ENCODE measurements at regions not wholly inside any gene's neighbourhood (a gene's known extent, or its start where the extent isn't known, plus 50 kb on each side); places are given as distances from the start of the nearest gene placed in this dataset.

- TF ChIP-seq EZH2phosphoT487 (IDR thresholded peaks at IDR 0.05; ENCODE audit: low read depth) (no peak), CTCF (IDR thresholded peaks at IDR 0.05; ENCODE audit: low read depth, low read length) (no peak)
- Histone ChIP-seq H3K4me1 (ENCODE audit: low read length) (peaks cover 7% of the 10 kb centered on the region), H3K27me3 (ENCODE audit: low read depth, low read length) (no peaks in the 10 kb centered on the region), H3K36me3 (replicated peaks; ENCODE audit: low read depth, low read length) (peaks cover 5% of the 10 kb centered on the region), H2AFZ (ENCODE audit: low read depth, low read length) (no peak overlapping the region), H3K9ac (ENCODE audit: low read length) (no peak overlapping the region), H3K9me3 (ENCODE audit: insufficient read depth, low read length) (peaks cover 10% of the 10 kb centered on the region), H3K4me2 (ENCODE audit: low read length) (no peak overlapping the region), H3K27ac (ENCODE audit: low read length) (no peak overlapping the region), H4K20me1 (ENCODE audit: insufficient read depth, low read length) (no peaks in the 10 kb centered on the region), H3K4me3 (ENCODE audit: low read length) (no peak overlapping the region), H3K79me2 (ENCODE audit: low read length) (no peaks in the 10 kb centered on the region)
Observed at GRCh38 chr15:39207532-39208115, 373.3 kb upstream of the THBS1 start.

- TF ChIP-seq CTCF (IDR thresholded peaks at IDR 0.05; ENCODE audit: low read depth, low read length) (no peak), EZH2phosphoT487 (IDR thresholded peaks at IDR 0.05; ENCODE audit: low read depth) (no peak)
- peaks cover 10% of the 10 kb centered on the region for H3K9me3 ChIP-seq (ENCODE audit: insufficient read depth, low read length)
- peaks cover 5% of the 10 kb centered on the region for H3K36me3 ChIP-seq (replicated peaks; ENCODE audit: low read depth, low read length)
- H3K4me2 ChIP-seq (ENCODE audit: low read length), result no peak overlapping the region
- no peak overlapping the region for H2AFZ ChIP-seq (ENCODE audit: low read depth, low read length)
- H3K27ac ChIP-seq (ENCODE audit: low read length), result no peak overlapping the region
- no peaks in the 10 kb centered on the region for H3K79me2 ChIP-seq (ENCODE audit: low read length)
- H3K9ac ChIP-seq (ENCODE audit: low read length), result no peak overlapping the region
- no peaks in the 10 kb centered on the region for H3K27me3 ChIP-seq (ENCODE audit: low read depth, low read length)
- no peak overlapping the region for H3K4me3 ChIP-seq (ENCODE audit: low read length)
- peaks cover 7% of the 10 kb centered on the region for H3K4me1 ChIP-seq (ENCODE audit: low read length)
- H4K20me1 ChIP-seq (ENCODE audit: insufficient read depth, low read length), result no peaks in the 10 kb centered on the region
Observed at GRCh38 chr15:39208187-39208586, 372.7 kb upstream of the THBS1 start.

- Histone ChIP-seq H3K27ac (ENCODE audit: low read length) (no peak overlapping the region), H3K4me3 (ENCODE audit: low read length) (no peak overlapping the region), H3K9ac (ENCODE audit: low read length) (no peak overlapping the region), H3K4me2 (ENCODE audit: low read length) (no peak overlapping the region), H4K20me1 (ENCODE audit: insufficient read depth, low read length) (no peaks in the 10 kb centered on the region), H3K27me3 (ENCODE audit: low read depth, low read length) (no peaks in the 10 kb centered on the region), H2AFZ (ENCODE audit: low read depth, low read length) (no peak overlapping the region), H3K4me1 (ENCODE audit: low read length) (peaks cover 7% of the 10 kb centered on the region), H3K79me2 (ENCODE audit: low read length) (no peaks in the 10 kb centered on the region), H3K9me3 (ENCODE audit: insufficient read depth, low read length) (peaks cover 10% of the 10 kb centered on the region), H3K36me3 (replicated peaks; ENCODE audit: low read depth, low read length) (peaks cover 5% of the 10 kb centered on the region)
- TF ChIP-seq CTCF (IDR thresholded peaks at IDR 0.05; ENCODE audit: low read depth, low read length) (no peak), EZH2phosphoT487 (IDR thresholded peaks at IDR 0.05; ENCODE audit: low read depth) (no peak)
Observed at GRCh38 chr15:39209548-39210211, 371.2 kb upstream of the THBS1 start.

GRCh38 chr15:39211108-39211979, 369.5 kb upstream of the THBS1 start:
- Histone ChIP-seq H3K27me3 (ENCODE audit: low read depth, low read length) (no peaks in the 10 kb centered on the region), H3K4me2 (ENCODE audit: low read length) (no peak overlapping the region), H4K20me1 (ENCODE audit: insufficient read depth, low read length) (no peaks in the 10 kb centered on the region), H2AFZ (ENCODE audit: low read depth, low read length) (no peak overlapping the region), H3K9ac (ENCODE audit: low read length) (no peak overlapping the region), H3K79me2 (ENCODE audit: low read length) (no peaks in the 10 kb centered on the region), H3K36me3 (replicated peaks; ENCODE audit: low read depth, low read length) (peaks cover 5% of the 10 kb centered on the region), H3K27ac (ENCODE audit: low read length) (no peak overlapping the region), H3K9me3 (ENCODE audit: insufficient read depth, low read length) (peaks cover 10% of the 10 kb centered on the region), H3K4me1 (ENCODE audit: low read length) (peaks cover 7% of the 10 kb centered on the region), H3K4me3 (ENCODE audit: low read length) (no peak overlapping the region)
- TF ChIP-seq EZH2phosphoT487 (IDR thresholded peaks at IDR 0.05; ENCODE audit: low read depth) (no peak), CTCF (IDR thresholded peaks at IDR 0.05; ENCODE audit: low read depth, low read length) (no peak)

Data from OCI-LY3 (cell line).